Mesenchymal stem cell (in vitro differentiated cells and primary cell): ENCODE measurements at regions not wholly inside any gene's neighbourhood (a gene's known extent, or its start where the extent isn't known, plus 50 kb on each side); places are given as distances from the start of the nearest gene placed in this dataset.

Source experiments
- DNase-seq: peaks from one replicate; pipeline ENCODE4 v3.0.0-alpha.2; 2013
- H2AFZ ChIP-seq: one replicate; pipeline ENCODE4 v1.6.1; 2013; ENCODE audit warnings: low read depth, mild to moderate bottlenecking, control low read depth, inconsistent platforms, low read length, moderate library complexity
- H2AK5ac ChIP-seq: 2 replicates; pipeline ENCODE4 v1.6.1; 2013; ENCODE audit warnings: low read length, moderate library complexity, mild to moderate bottlenecking, inconsistent platforms; ENCODE audit not compliant: severe bottlenecking
- H2BK120ac ChIP-seq: one replicate; pipeline ENCODE4 v1.6.1; 2013; ENCODE audit warnings: low read depth, mild to moderate bottlenecking, inconsistent platforms, low read length, moderate library complexity
- H2BK12ac ChIP-seq, 2 experiments: one replicate each; pipeline ENCODE4 v1.6.1; 2013; ENCODE audit warnings: inconsistent platforms in 2 of 2, low read length in 2 of 2, mild to moderate bottlenecking in 2 of 2, moderate library complexity in 2 of 2, control low read depth in 1 of 2
- H2BK15ac ChIP-seq: one replicate; pipeline ENCODE4 v1.6.1; 2013; ENCODE audit warnings: mild to moderate bottlenecking, low read depth, inconsistent platforms; ENCODE audit not compliant: poor library complexity, severe bottlenecking
- H2BK5ac ChIP-seq: 2 replicates; pipeline ENCODE4 v1.6.1; 2013; ENCODE audit warnings: low read depth, mild to moderate bottlenecking, low read length, control low read depth, inconsistent platforms; ENCODE audit not compliant: poor library complexity, severe bottlenecking
- H3K14ac ChIP-seq, 2 experiments: one replicate each; pipeline ENCODE4 v1.6.1; 2013; ENCODE audit warnings: inconsistent platforms in 2 of 2, low read length in 2 of 2, control low read depth in 1 of 2, mild to moderate bottlenecking in 1 of 2, moderate library complexity in 1 of 2
- H3K18ac ChIP-seq, 2 experiments: one replicate each; pipeline ENCODE4 v1.6.1; 2013; ENCODE audit warnings: inconsistent platforms in 2 of 2, low read length in 2 of 2, control low read depth in 1 of 2, low read depth in 1 of 2, mild to moderate bottlenecking in 1 of 2
- H3K23ac ChIP-seq, 2 experiments: one replicate each; pipeline ENCODE4 v1.6.1; 2013; ENCODE audit warnings: inconsistent platforms in 2 of 2, low read length in 2 of 2, mild to moderate bottlenecking in 2 of 2, moderate library complexity in 2 of 2, control low read depth in 1 of 2
- H3K27ac ChIP-seq: 2 replicates; pipeline ENCODE4 v1.5.1; 2013; ENCODE audit warnings: mild to moderate bottlenecking, moderate library complexity, low read length, control low read depth, inconsistent platforms; ENCODE audit not compliant: poor library complexity, severe bottlenecking
- H3K27me3 ChIP-seq, 2 experiments: 2 replicates each; pipeline versions ENCODE4 v1.6.1 to v1.7.0; 2013; ENCODE audit warnings: low read length in 2 of 2, mild to moderate bottlenecking in 2 of 2, moderate library complexity in 2 of 2, control low read depth in 1 of 2, inconsistent platforms in 1 of 2; ENCODE audit not compliant: control insufficient read depth in 1 of 2, insufficient read depth in 1 of 2
- H3K36me3 ChIP-seq, 2 experiments: 2 replicates each; pipeline versions ENCODE4 v1.6.1 to v1.7.0; 2013; ENCODE audit warnings: low read length in 2 of 2, control low read depth in 1 of 2, inconsistent platforms in 1 of 2, low read depth in 1 of 2, mild to moderate bottlenecking in 1 of 2; ENCODE audit not compliant: insufficient read depth in 2 of 2, control insufficient read depth in 1 of 2
- H3K4ac ChIP-seq, 2 experiments: one replicate each; pipeline ENCODE4 v1.6.1; 2013; ENCODE audit warnings: inconsistent platforms in 2 of 2, low read length in 2 of 2, mild to moderate bottlenecking in 2 of 2, moderate library complexity in 2 of 2, control low read depth in 1 of 2, low read depth in 1 of 2
- H3K4me1 ChIP-seq: 2 replicates; pipeline ENCODE4 v1.6.1; 2013; ENCODE audit warnings: low read depth, low read length, control low read depth; ENCODE audit not compliant: control insufficient read depth, insufficient read depth
- H3K4me2 ChIP-seq: 2 replicates; pipeline ENCODE4 v1.6.1; 2013; ENCODE audit warnings: low read length, mild to moderate bottlenecking, inconsistent platforms; ENCODE audit not compliant: poor library complexity, severe bottlenecking
- H3K4me3 ChIP-seq, 2 experiments: 2 replicates each; pipeline versions ENCODE4 v1.5.1 to v1.7.0; 2013; ENCODE audit warnings: low read length in 2 of 2, mild to moderate bottlenecking in 2 of 2, control low read depth in 1 of 2, low read depth in 1 of 2; ENCODE audit not compliant: insufficient read depth in 1 of 2
- H3K79me1 ChIP-seq: replicated peaks from 2 replicates; pipeline ENCODE4 v1.6.1; 2013; ENCODE audit warnings: mild to moderate bottlenecking, control low read depth, low read length, inconsistent platforms; ENCODE audit not compliant: poor library complexity, severe bottlenecking
- H3K9ac ChIP-seq: 2 replicates; pipeline ENCODE4 v1.7.0; 2013; ENCODE audit warnings: mild to moderate bottlenecking, low read length, moderate library complexity
- H3K9me3 ChIP-seq: 2 replicates; pipeline ENCODE4 v1.7.0; 2013; ENCODE audit warnings: mild to moderate bottlenecking, low read length; ENCODE audit not compliant: control insufficient read depth
- H4K8ac ChIP-seq: one replicate; pipeline ENCODE4 v1.6.1; 2013; ENCODE audit warnings: inconsistent platforms, mild to moderate bottlenecking, low read length, moderate library complexity
- H4K91ac ChIP-seq: one replicate; pipeline ENCODE4 v1.6.1; 2013; ENCODE audit warnings: mild to moderate bottlenecking, low read length, inconsistent platforms
- WGBS: methylation state at CpG from one replicate; pipeline ENCODE4 v1.1.7; 2013; ENCODE audit warnings: mixed read lengths; 5-methylcytosine and 5-hydroxymethylcytosine counted together

DNA sequence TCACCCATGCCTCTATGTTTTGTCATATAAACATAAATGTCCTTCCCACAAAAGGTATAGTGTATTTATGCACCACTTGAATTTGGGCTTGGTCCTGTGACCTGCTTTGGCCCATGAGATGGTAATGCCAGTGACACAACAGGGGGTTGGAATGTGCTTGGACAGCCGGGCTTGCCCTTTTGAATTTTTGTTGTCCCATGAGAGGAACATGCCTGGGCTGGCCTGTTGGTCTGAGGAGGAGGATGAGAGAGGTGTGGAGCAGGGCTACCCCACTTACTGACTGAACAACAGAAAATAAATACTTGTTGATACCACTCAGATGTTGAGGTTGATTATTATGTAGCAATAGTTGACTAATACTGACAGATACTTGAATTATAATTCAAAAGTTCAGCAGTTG, 63.2 kb upstream of the TCF4 start:
- no peaks in the 10 kb centered on the region for H3K79me1 ChIP-seq
- H3K18ac ChIP-seq = no peak overlapping the region
- no peak overlapping the region for H4K91ac ChIP-seq
- no peak overlapping the region for H3K4me2 ChIP-seq
- no peaks in the 10 kb centered on the region for H3K4me1 ChIP-seq
- no peak overlapping the region for H2AK5ac ChIP-seq
- no peak for DNase-seq
- no peak overlapping the region for H3K27ac ChIP-seq
- H3K4me3 ChIP-seq = no peak overlapping the region
- H3K9ac ChIP-seq = peak overlapping the region; percentile 10
- H3K36me3 ChIP-seq = no peaks in the 10 kb centered on the region
- no peaks in the 10 kb centered on the region for H3K27me3 ChIP-seq
- H2AFZ ChIP-seq = no peak overlapping the region
- no peak overlapping the region for H2BK120ac ChIP-seq
- no peak overlapping the region for H2BK15ac ChIP-seq
- no peak overlapping the region for H3K4ac ChIP-seq
- no peak overlapping the region for H3K14ac ChIP-seq
- H2BK5ac ChIP-seq = no peak overlapping the region
- H3K9me3 ChIP-seq = no peaks in the 10 kb centered on the region
- no peak overlapping the region for H4K8ac ChIP-seq
- H3K23ac ChIP-seq = no peak overlapping the region
- no peak overlapping the region for H2BK12ac ChIP-seq
- WGBS = 91% methylated on average over 1 of the region's 1 CpG

DNA sequence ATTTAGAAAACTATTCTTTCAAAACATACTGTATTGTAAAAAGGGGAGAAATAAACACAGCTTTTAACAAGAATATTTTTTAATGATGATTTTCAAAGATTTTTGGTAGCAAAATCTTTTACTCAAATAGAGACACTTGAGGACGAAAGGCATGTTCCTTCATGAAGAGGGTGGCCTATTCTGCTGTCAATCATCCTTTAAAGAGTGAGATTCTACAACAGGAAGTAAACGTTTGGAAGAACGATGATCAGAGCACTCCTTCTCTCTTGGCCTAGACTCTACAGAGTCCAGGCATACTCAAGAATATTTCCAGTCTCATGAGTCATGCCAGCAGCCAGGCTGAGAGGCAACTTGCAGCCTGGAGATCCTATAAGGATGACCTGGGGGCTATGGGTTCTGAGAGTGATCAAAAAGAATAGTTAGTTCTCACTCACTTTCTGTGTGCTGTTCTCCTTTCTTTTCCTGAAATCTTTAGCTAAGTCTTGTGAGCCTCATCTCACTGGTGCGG, 62.4 kb upstream of the TCF4 start:
- no peak overlapping the region for H3K18ac ChIP-seq
- WGBS = 44% methylated on average over 4 of the region's 4 CpGs

DNA sequence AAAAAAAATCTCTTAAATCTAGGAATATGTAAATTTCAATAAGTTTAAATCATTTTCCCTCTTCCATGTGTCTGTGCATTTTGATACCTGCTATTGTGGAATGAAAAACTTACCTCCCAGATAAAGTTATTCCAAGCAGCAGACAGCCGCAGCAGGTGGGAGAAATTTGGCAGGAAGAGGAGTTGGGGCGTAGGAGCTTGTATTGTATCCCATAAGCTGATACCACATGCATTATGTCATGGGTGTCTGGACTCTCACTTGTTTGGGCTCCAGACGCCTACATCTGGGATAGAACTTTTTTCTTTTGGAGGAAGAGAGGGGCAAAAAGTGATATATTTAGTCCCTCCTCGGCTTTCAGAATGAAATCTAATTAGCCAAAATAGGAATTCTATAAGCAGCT, 59.3 kb upstream of the TCF4 start:
- no peak overlapping the region for H2BK120ac ChIP-seq
- H4K91ac ChIP-seq = no peak overlapping the region
- no peaks in the 10 kb centered on the region for H3K27me3 ChIP-seq
- no peak overlapping the region for H3K9ac ChIP-seq
- no peak overlapping the region for H3K14ac ChIP-seq
- H3K4me1 ChIP-seq = no peaks in the 10 kb centered on the region
- no peak overlapping the region for H3K4ac ChIP-seq
- no peak overlapping the region for H2AFZ ChIP-seq
- no peaks in the 10 kb centered on the region for H3K36me3 ChIP-seq
- no peak overlapping the region for H2AK5ac ChIP-seq
- H3K23ac ChIP-seq = no peak overlapping the region
- H3K4me2 ChIP-seq = no peak overlapping the region
- WGBS = 96% methylated on average over 3 of the region's 4 CpGs
- DNase-seq = no peak
- no peak overlapping the region for H3K27ac ChIP-seq
- H2BK12ac ChIP-seq = no peak overlapping the region
- no peak overlapping the region for H2BK5ac ChIP-seq
- H3K79me1 ChIP-seq = no peaks in the 10 kb centered on the region
- H2BK15ac ChIP-seq = no peak overlapping the region
- H4K8ac ChIP-seq = no peak overlapping the region
- peaks cover 7% of the 10 kb centered on the region for H3K9me3 ChIP-seq
- H3K18ac ChIP-seq = no peak overlapping the region
- no peak overlapping the region for H3K4me3 ChIP-seq

More for the DNA sequence above, 62.4 kb upstream of the TCF4 start:
- no peaks in the 10 kb centered on the region for H3K27me3 ChIP-seq
- no peak overlapping the region for H3K4me3 ChIP-seq
- H2BK15ac ChIP-seq = no peak overlapping the region
- no peaks in the 10 kb centered on the region for H3K4me1 ChIP-seq
- H3K9ac ChIP-seq = no peak overlapping the region
- no peak overlapping the region for H3K14ac ChIP-seq
- H4K91ac ChIP-seq = no peak overlapping the region
- H3K4ac ChIP-seq = no peak overlapping the region
- H3K9me3 ChIP-seq = no peaks in the 10 kb centered on the region
- no peak overlapping the region for H2BK120ac ChIP-seq
- H3K79me1 ChIP-seq = no peaks in the 10 kb centered on the region
- H2BK12ac ChIP-seq = no peak overlapping the region
- H2AK5ac ChIP-seq = no peak overlapping the region
- no peaks in the 10 kb centered on the region for H3K36me3 ChIP-seq
- no peak overlapping the region for H3K23ac ChIP-seq
- no peak overlapping the region for H4K8ac ChIP-seq
- no peak overlapping the region for H2BK5ac ChIP-seq
- H3K4me2 ChIP-seq = no peak overlapping the region
- DNase-seq = peak; percentile 32
- H2AFZ ChIP-seq = no peak overlapping the region
- no peak overlapping the region for H3K27ac ChIP-seq

DNA sequence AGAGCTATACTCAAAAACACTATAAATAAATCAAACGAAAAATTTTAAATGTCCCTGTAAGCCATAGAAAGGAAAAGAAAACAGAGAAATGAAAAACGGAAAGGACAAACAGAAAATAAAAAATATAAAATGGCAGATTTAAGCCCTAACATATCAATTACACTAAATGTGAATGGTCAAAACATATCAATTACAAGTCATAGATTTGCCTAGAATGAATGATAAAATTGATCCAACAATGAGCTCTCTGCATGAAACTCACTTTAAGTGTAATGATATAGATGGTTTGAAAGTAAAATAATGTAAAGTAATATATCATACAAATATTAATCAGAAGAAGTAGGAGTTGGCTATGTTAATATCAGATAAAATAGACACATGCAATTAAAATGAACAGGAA, 54.2 kb upstream of the TCF4 start:
- no peak overlapping the region for H2BK15ac ChIP-seq
- no peak overlapping the region for H3K4me3 ChIP-seq
- WGBS = no CpG with 5 or more reads among the region's 2 CpGs
- H3K27ac ChIP-seq = no peak overlapping the region
- H3K14ac ChIP-seq = no peak overlapping the region
- no peaks in the 10 kb centered on the region for H3K36me3 ChIP-seq
- H3K27me3 ChIP-seq = no peaks in the 10 kb centered on the region
- H3K9me3 ChIP-seq = peaks cover 11% of the 10 kb centered on the region
- no peak overlapping the region for H2BK5ac ChIP-seq
- no peaks in the 10 kb centered on the region for H3K4me1 ChIP-seq
- no peak overlapping the region for H3K4me2 ChIP-seq
- no peak overlapping the region for H2AFZ ChIP-seq
- no peak overlapping the region for H3K9ac ChIP-seq
- H2BK120ac ChIP-seq = no peak overlapping the region
- no peaks in the 10 kb centered on the region for H3K79me1 ChIP-seq
- H2AK5ac ChIP-seq = no peak overlapping the region
- no peak overlapping the region for H3K4ac ChIP-seq
- DNase-seq = no peak
- H4K91ac ChIP-seq = no peak overlapping the region
- H3K23ac ChIP-seq = no peak overlapping the region
- no peak overlapping the region for H3K18ac ChIP-seq
- H4K8ac ChIP-seq = no peak overlapping the region
- H2BK12ac ChIP-seq = no peak overlapping the region
